PFSK-1 (cell line): ENCODE measurements at regions not wholly inside any gene's neighbourhood (a gene's known extent, or its start where the extent isn't known, plus 50 kb on each side); places are given as distances from the start of the nearest gene placed in this dataset.

Experiments used
- POLR2AphosphoS5 ChIP-seq: IDR thresholded peaks from 2 replicates; pipeline ENCODE4 v1.6.1; 2012; ENCODE audit warnings: low read depth, mild to moderate bottlenecking, control low read depth, low read length, moderate library complexity
- SIN3A ChIP-seq: IDR thresholded peaks from 2 replicates; pipeline ENCODE4 v1.6.1; 2012; ENCODE audit warnings: mild to moderate bottlenecking, low read length, moderate library complexity, borderline replicate concordance; ENCODE audit not compliant: insufficient read depth
- TAF1 ChIP-seq: IDR thresholded peaks from 2 replicates; pipeline ENCODE4 v1.6.1; 2012; ENCODE audit warnings: low read length, control low read depth, borderline replicate concordance; ENCODE audit not compliant: insufficient read depth

GRCh38 chr2:220370764-220371163 is 743.3 kb downstream of the SLC4A3 start:
- TF ChIP-seq TAF1 (no peak), SIN3A (no peak), POLR2AphosphoS5 (no peak)
